ENCODE measurements at regions not wholly inside any gene's neighbourhood (a gene's known extent, or its start where the extent isn't known, plus 50 kb on each side); places are given as distances from the start of the nearest gene placed in this dataset.

DNA sequence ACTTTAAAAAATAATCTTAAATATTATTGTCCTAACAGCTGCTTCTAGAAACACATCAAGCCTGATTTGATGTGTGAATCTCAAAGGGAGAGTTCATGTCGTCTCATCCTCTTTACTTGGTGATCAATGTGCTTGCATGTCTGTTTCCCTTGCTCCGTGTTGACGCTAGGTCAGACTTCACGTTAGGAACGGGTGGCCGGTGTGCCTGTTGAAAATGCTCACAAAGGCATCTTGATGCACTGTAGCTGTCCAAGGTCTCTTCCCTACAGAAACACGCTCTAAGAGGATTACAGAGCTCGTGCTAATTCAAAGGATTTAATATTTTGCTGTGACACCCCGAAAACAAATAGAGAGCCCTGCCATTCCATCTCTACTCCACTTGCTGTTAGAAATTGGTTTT lies 84.6 kb downstream of the ID4 start:
- TF ChIP-seq POLR2A (IDR thresholded peaks at IDR 0.05; ENCODE audit: low read depth) (no peak), EP300 (IDR thresholded peaks at IDR 0.05) (no peak)
- TF ChIP-seq, protein P1, sequence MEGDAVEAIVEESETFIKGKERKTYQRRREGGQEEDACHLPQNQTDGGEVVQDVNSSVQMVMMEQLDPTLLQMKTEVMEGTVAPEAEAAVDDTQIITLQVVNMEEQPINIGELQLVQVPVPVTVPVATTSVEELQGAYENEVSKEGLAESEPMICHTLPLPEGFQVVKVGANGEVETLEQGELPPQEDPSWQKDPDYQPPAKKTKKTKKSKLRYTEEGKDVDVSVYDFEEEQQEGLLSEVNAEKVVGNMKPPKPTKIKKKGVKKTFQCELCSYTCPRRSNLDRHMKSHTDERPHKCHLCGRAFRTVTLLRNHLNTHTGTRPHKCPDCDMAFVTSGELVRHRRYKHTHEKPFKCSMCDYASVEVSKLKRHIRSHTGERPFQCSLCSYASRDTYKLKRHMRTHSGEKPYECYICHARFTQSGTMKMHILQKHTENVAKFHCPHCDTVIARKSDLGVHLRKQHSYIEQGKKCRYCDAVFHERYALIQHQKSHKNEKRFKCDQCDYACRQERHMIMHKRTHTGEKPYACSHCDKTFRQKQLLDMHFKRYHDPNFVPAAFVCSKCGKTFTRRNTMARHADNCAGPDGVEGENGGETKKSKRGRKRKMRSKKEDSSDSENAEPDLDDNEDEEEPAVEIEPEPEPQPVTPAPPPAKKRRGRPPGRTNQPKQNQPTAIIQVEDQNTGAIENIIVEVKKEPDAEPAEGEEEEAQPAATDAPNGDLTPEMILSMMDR (IDR thresholded peaks at IDR 0.05): no peak

All from esophagus muscularis mucosa (tissue), 4 donors.